Glutamatergic neuron (in vitro differentiated cells): ENCODE measurements at regions not wholly inside any gene's neighbourhood (a gene's known extent, or its start where the extent isn't known, plus 50 kb on each side); places are given as distances from the start of the nearest gene placed in this dataset.

ENCODE experiments used
- DNase-seq: peaks from one replicate; pipeline ENCODE4 v3.0.0; 2022
- H3K27ac Mint-ChIP-seq: one replicate; pipeline ENCODE4 v1.8.0; 2020; ENCODE audit warnings: mild to moderate bottlenecking, mixed read lengths, inconsistent platforms; ENCODE audit not compliant: unreplicated experiment
- H3K27me3 Mint-ChIP-seq: one replicate; pipeline ENCODE4 v1.8.0; 2020; ENCODE audit warnings: mild to moderate bottlenecking, moderate library complexity, mixed read lengths, inconsistent platforms; ENCODE audit not compliant: unreplicated experiment
- H3K36me3 Mint-ChIP-seq: one replicate; pipeline ENCODE4 v1.8.0; 2020; ENCODE audit warnings: mild to moderate bottlenecking, mixed read lengths, inconsistent platforms; ENCODE audit not compliant: unreplicated experiment
- H3K4me1 Mint-ChIP-seq: one replicate; pipeline ENCODE4 v1.8.0; 2020; ENCODE audit warnings: mild to moderate bottlenecking, low read depth, mixed read lengths, inconsistent platforms; ENCODE audit not compliant: unreplicated experiment
- H3K4me3 Mint-ChIP-seq: one replicate; pipeline ENCODE4 v1.8.0; 2020; ENCODE audit warnings: mild to moderate bottlenecking, mixed read lengths, inconsistent platforms; ENCODE audit not compliant: unreplicated experiment
- H3K9me3 Mint-ChIP-seq: one replicate; pipeline ENCODE4 v1.8.0; 2020; ENCODE audit warnings: mild to moderate bottlenecking, moderate library complexity, mixed read lengths, inconsistent platforms; ENCODE audit not compliant: unreplicated experiment
- TF ChIP-seq, protein P1 (sequence below): fragments of 200-600 bp; sonication (generic); IDR thresholded peaks from one replicate; pipeline ENCODE4 v1.5.0; 2021; ENCODE audit not compliant: partially characterized antibody, unreplicated experiment

DNA sequence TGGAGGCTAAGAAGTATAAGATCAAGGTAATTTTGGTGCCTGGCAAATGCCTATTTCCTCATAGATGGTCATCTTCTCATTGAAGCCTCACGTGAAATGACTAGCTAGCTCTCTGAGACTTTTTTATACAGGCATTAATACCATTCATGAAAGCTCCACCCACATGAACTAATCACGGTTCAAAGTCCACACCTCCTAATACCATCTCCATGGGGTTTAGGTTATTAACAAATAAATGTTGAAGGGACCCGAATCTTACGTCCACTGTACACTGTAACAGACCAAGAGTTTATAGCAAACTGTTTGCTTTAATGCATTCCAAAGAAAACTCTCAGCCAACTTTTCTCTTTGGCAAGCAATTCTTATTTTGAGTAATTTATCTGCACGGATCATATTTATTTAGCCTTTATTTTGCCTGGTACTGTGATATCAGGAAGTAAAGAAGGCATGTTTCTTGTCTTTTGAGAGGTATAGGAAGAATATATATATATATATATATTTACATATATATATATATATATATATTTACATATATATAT, 296.1 kb upstream of the LRRC7 start:
- Mint-ChIP-seq H3K4me1 (no peaks in the 10 kb centered on the region), H3K27me3 (peaks cover 2% of the 10 kb centered on the region), H3K9me3 (peaks cover 1% of the 10 kb centered on the region), H3K36me3 (no peaks in the 10 kb centered on the region), H3K27ac (no peak overlapping the region), H3K4me3 (no peak overlapping the region)
- TF ChIP-seq, protein P1, sequence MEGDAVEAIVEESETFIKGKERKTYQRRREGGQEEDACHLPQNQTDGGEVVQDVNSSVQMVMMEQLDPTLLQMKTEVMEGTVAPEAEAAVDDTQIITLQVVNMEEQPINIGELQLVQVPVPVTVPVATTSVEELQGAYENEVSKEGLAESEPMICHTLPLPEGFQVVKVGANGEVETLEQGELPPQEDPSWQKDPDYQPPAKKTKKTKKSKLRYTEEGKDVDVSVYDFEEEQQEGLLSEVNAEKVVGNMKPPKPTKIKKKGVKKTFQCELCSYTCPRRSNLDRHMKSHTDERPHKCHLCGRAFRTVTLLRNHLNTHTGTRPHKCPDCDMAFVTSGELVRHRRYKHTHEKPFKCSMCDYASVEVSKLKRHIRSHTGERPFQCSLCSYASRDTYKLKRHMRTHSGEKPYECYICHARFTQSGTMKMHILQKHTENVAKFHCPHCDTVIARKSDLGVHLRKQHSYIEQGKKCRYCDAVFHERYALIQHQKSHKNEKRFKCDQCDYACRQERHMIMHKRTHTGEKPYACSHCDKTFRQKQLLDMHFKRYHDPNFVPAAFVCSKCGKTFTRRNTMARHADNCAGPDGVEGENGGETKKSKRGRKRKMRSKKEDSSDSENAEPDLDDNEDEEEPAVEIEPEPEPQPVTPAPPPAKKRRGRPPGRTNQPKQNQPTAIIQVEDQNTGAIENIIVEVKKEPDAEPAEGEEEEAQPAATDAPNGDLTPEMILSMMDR = no peak
- DNase-seq = no peak

DNA sequence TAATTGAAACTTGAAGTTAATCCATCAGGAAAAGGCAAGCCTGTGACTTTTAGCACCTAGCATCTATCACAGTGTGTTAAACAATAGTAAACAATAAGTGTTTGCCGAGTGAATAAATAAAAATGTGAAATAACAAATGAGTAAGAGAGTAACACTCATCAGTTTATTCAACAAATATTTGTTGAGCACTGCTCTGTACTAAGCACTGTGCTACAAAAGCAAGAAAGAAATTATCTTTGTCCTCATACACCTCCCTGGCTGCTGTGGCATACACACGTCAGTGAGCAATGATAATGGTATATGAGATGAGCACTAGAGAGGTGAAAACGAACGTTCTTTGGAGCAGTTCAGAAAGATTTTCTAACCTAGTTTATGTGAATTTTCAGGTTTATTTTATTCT, 295.0 kb upstream of the LRRC7 start:
- Mint-ChIP-seq H3K4me1 (no peaks in the 10 kb centered on the region), H3K27me3 (no peaks in the 10 kb centered on the region), H3K4me3 (no peak overlapping the region), H3K36me3 (no peaks in the 10 kb centered on the region), H3K27ac (no peak overlapping the region), H3K9me3 (peaks cover 1% of the 10 kb centered on the region)
- TF ChIP-seq, protein P1 = no peak
- no peak for DNase-seq

DNA sequence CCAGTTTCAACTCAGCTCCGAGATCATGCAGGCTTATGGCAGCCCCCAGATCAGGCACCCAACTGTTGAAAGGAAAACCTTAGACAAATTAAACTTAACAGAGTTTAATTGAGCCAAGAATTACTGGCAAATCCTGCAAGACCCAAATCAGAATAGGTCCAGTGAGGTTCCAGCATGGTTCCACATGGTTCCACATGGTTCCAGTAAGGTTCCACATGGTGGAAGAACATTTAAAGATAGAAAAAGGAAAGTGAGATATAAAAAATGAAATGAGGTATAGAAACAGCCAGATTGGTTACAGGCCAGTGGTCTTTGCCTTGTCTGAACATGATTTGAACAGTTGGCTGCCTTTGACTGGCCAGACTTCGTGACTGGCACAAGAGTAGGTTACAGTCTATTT, 288.8 kb upstream of the LRRC7 start:
- no peak overlapping the region for H3K4me3 Mint-ChIP-seq
- no peak overlapping the region for H3K27ac Mint-ChIP-seq
- H3K4me1 Mint-ChIP-seq = peaks cover 1% of the 10 kb centered on the region
- no peaks in the 10 kb centered on the region for H3K27me3 Mint-ChIP-seq
- no peaks in the 10 kb centered on the region for H3K36me3 Mint-ChIP-seq
- TF ChIP-seq, protein P1 = no peak
- no peak for DNase-seq
- no peaks in the 10 kb centered on the region for H3K9me3 Mint-ChIP-seq

DNA sequence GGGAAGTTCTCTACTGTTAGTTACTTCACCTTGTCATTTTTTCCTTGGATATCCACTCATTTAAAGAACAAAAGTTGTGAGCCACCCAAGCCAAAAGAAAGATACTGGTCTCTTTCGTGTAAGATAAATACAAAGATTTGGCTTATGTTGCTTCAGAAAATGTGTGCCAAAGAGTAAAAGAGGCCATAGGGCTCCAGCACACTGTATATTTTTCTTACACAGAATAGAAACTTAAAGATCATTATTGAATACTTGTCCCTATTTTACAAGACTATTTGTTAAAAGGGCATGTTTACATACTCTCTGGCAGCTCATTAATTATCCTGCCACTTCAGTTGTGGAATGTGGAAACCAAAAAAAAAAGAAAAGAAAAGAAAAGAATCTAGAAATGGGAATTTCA, 284.2 kb upstream of the LRRC7 start:
- no peaks in the 10 kb centered on the region for H3K36me3 Mint-ChIP-seq
- H3K27me3 Mint-ChIP-seq = no peaks in the 10 kb centered on the region
- H3K27ac Mint-ChIP-seq = no peak overlapping the region
- H3K9me3 Mint-ChIP-seq = no peaks in the 10 kb centered on the region
- DNase-seq = no peak
- no peak overlapping the region for H3K4me3 Mint-ChIP-seq
- TF ChIP-seq, protein P1 = no peak
- peaks cover 7% of the 10 kb centered on the region for H3K4me1 Mint-ChIP-seq

DNA sequence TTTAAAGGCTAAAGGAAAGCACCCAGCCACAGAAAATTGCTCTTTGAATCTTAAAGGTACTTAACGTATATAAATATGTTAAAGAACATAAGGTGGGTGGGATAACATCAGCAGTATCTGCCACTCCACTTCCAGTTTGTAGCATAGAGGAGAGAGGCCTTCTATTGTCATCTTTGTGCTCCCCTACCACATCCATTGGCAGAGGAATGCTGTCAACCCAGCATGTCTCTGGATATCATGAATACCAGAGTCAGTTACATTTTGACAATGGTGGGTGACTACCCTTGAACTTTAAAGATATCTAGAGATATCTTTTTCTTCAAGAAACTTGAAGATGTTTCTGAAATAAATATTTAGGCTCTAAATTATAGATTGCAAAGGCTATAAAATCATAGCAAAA, 283.2 kb upstream of the LRRC7 start:
- Mint-ChIP-seq H3K9me3 (no peaks in the 10 kb centered on the region), H3K4me1 (peaks cover 7% of the 10 kb centered on the region), H3K27ac (no peak overlapping the region), H3K36me3 (no peaks in the 10 kb centered on the region), H3K27me3 (no peaks in the 10 kb centered on the region), H3K4me3 (no peak overlapping the region)
- TF ChIP-seq, protein P1 = no peak
- DNase-seq = no peak
